ENCODE measurements at regions not wholly inside any gene's neighbourhood (a gene's known extent, or its start where the extent isn't known, plus 50 kb on each side); places are given as distances from the start of the nearest gene placed in this dataset.

DNA sequence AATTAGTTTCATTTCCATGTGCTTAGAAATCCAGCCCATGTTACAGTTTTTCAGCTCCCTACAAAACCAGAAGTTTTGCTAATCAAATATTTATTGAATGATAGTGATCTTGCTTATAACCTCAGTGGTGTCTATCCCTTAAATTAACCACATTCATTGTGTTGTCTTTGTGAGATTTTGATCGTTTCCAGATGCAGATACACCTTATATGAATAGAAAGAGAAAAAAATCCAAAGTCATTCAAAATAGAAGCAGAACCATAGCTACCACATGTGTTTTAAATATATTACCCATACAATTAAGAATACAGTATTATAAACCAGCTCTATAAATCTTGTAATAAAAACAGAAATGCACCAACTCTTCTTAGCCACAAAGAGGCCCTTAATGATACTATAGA is 60.6 kb upstream of the RREB1 start:
- 20 to 39% (median 38%) methylated on average over 1 of the region's 1 CpG for WGBS, 5 donors
- no peak for DNase-seq
- intact Hi-C loops (cut with DNase I; ENCODE audit: low total_unique reads), result no loop called here
- no peak overlapping the region for H3K27ac ChIP-seq
- H3K9me3 ChIP-seq, result no peaks in the 10 kb centered on the region
- H3K36me3 ChIP-seq, result no peaks in the 10 kb centered on the region
- H3K4me3 ChIP-seq, result no peak overlapping the region
- no peaks in the 10 kb centered on the region for H3K27me3 ChIP-seq
- H3K4me1 ChIP-seq, result peaks cover 15 to 27% (median 20%) of the 10 kb centered on the region in 4 donors
- TF ChIP-seq POLR2AphosphoS5 (IDR thresholded peaks at IDR 0.05) (no peak), POLR2A (IDR thresholded peaks at IDR 0.05) (no peak), EP300 (IDR thresholded peaks at IDR 0.05) (no peak)
- TF ChIP-seq, protein P1, sequence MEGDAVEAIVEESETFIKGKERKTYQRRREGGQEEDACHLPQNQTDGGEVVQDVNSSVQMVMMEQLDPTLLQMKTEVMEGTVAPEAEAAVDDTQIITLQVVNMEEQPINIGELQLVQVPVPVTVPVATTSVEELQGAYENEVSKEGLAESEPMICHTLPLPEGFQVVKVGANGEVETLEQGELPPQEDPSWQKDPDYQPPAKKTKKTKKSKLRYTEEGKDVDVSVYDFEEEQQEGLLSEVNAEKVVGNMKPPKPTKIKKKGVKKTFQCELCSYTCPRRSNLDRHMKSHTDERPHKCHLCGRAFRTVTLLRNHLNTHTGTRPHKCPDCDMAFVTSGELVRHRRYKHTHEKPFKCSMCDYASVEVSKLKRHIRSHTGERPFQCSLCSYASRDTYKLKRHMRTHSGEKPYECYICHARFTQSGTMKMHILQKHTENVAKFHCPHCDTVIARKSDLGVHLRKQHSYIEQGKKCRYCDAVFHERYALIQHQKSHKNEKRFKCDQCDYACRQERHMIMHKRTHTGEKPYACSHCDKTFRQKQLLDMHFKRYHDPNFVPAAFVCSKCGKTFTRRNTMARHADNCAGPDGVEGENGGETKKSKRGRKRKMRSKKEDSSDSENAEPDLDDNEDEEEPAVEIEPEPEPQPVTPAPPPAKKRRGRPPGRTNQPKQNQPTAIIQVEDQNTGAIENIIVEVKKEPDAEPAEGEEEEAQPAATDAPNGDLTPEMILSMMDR (IDR thresholded peaks at IDR 0.05), result no peak

DNA sequence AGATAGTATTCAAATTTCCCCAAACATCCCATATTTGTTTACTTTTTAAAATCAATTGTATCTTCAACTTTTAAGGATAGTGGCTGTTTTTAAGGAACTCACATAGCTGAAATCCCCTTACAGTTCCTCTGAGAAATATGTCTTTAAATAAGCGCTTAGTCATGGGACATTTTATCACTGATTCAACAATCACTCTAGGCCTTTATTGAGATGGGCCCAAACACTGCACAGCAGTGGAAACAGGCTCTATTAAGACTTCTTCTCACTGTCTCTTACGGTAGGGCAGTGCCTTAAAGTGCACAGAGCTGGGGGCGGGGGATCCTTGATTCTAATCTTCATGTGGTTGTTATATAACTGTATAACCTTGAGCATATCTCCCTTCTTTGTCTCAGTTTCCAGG is 59.8 kb upstream of the RREB1 start:
- TF ChIP-seq POLR2AphosphoS5 (IDR thresholded peaks at IDR 0.05) (peak in 1 of 3 donors; percentile 17), EP300 (IDR thresholded peaks at IDR 0.05) (no peak)
- H3K4me3 ChIP-seq, result no peak overlapping the region
- peak overlapping the region in 3 of 5 donors; percentile 5 to 33 (median 28) for H3K27ac ChIP-seq
- intact Hi-C loops (cut with DNase I; ENCODE audit: low total_unique reads), result no loop called here
- H3K27me3 ChIP-seq, result no peaks in the 10 kb centered on the region
- no peaks in the 10 kb centered on the region for H3K9me3 ChIP-seq
- 46 to 67% (median 54%) methylated on average over 3 of the region's 3 CpGs for WGBS, 5 donors
- DNase-seq, result peak in 1 of 2 donors; percentile 35
- no peaks in the 10 kb centered on the region for H3K36me3 ChIP-seq
- H3K4me1 ChIP-seq, result peaks cover 13 to 27% (median 22%) of the 10 kb centered on the region in 4 donors

DNA sequence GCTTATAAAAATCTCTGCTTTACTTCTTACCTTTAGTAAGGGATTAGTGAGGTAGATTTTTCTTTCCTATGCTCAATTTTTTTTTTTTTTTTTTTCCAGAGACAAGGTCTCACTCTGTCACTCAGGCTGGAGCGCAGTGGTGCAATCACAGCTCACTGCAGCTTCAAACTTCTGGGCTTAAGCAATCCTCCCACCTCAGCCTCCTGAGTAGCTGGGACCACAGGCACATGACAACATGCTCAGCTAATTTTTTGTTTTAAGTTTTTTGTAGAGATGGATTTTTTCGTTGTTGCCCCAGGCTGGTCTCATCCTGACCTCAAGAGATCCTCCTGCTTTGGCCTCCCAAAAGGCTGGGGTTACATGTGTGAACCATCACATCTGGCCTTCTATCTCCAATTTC is 58.9 kb upstream of the RREB1 start:
- 87 to 95% (median 93%) methylated on average over 2 of the region's 2 CpGs for WGBS, 5 donors
- Histone ChIP-seq H3K27ac (no peak overlapping the region), H3K9me3 (no peaks in the 10 kb centered on the region), H3K36me3 (no peaks in the 10 kb centered on the region), H3K4me1 (peaks cover 13 to 30% (median 25%) of the 10 kb centered on the region in 4 donors), H3K27me3 (no peaks in the 10 kb centered on the region), H3K4me3 (no peak overlapping the region)
- TF ChIP-seq POLR2A (IDR thresholded peaks at IDR 0.05), result no peak
- no peak for TF ChIP-seq EP300 (IDR thresholded peaks at IDR 0.05)
- no peak for TF ChIP-seq POLR2AphosphoS5 (IDR thresholded peaks at IDR 0.05)
- TF ChIP-seq, protein P1 (IDR thresholded peaks at IDR 0.05), result no peak
- DNase-seq, result no peak
- intact Hi-C loops (cut with DNase I; ENCODE audit: low total_unique reads), result no loop called here

DNA sequence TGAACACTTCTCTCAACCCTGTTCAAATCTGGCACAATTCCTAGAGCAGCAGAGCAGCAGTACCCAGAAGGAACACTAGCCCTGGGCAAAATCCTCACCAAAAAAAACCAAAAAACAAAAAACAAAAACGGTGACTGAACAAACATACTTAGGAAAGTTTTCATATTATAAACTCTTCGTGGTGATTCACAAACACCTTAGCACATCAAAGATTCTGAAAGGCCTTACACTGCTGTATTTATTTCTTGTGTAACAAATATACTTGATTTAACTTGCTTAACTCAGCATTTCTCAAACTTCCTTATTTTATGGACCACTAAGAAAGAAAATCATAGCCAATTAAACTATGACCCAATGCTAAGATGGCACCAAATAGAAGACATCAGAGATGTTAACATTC is 57.8 kb upstream of the RREB1 start:
- H3K9me3 ChIP-seq, result no peaks in the 10 kb centered on the region
- no peak overlapping the region for H3K4me3 ChIP-seq
- DNase-seq, result no peak
- H3K4me1 ChIP-seq, result peaks cover 13 to 30% (median 25%) of the 10 kb centered on the region in 4 donors
- intact Hi-C loops (cut with DNase I; ENCODE audit: low total_unique reads), result no loop called here
- no peaks in the 10 kb centered on the region for H3K27me3 ChIP-seq
- H3K36me3 ChIP-seq, result no peaks in the 10 kb centered on the region
- 69 to 82% (median 80%) methylated on average over 2 of the region's 2 CpGs for WGBS, 5 donors
- no peak for TF ChIP-seq POLR2A (IDR thresholded peaks at IDR 0.05)
- no peak for TF ChIP-seq EP300 (IDR thresholded peaks at IDR 0.05)
- TF ChIP-seq, protein P1 (IDR thresholded peaks at IDR 0.05), result no peak
- no peak for TF ChIP-seq POLR2AphosphoS5 (IDR thresholded peaks at IDR 0.05)
- H3K27ac ChIP-seq, result peak overlapping the region in 4 of 5 donors; percentile 16 to 96 (median 94)

All from stomach (tissue), 8 donors.